GM19023 (cell line): ENCODE measurements at regions not wholly inside any gene's neighbourhood (a gene's known extent, or its start where the extent isn't known, plus 50 kb on each side); places are given as distances from the start of the nearest gene placed in this dataset.
"Not testable (repeated sequence)": the region's sequence is repeated elsewhere in the genome, so short reads cannot be mapped to it uniquely, and the experiment has no call there.

ENCODE experiments used
- ATAC-seq: cut with Tn5 transposase; IDR thresholded peaks from one replicate; pipeline ENCODE4 v1.9.1; 2021; ENCODE audit warnings: mild to moderate bottlenecking, moderate library complexity; ENCODE audit not compliant: unreplicated experiment

DNA sequence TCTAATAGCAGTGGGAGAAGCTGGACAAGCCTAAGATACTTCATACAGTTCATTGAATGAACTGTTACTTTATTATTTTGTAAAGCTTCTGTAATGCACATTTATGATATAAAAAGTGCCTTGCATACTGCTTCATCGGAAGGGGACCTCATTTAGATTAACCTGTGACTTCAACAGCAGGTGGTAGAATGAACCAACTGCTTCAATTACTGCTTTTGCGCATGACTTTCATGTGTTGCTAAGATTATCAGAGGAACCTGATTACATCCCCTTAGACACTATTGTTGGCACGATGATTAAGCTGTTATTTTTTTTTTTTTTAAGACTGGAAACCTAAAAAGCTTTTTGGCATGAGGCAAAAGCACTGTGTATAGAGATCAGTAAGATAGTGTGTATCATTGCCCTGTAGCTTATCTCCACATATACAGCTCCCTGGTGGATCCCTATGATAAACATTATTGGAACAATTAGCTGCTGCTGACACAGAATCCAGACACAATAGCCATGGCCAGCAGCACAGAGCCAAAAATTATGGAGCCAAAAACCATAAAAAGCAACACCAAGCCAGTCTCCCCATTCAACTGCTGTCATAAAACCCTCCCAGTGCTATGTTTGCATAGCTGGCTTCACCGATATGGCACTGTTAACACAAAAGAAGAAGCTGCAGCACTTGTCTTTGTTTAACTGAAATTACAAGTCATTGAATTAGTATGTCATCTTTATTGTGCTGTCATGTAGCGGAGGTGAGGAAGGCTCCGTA, 731.6 kb upstream of the MMS22L start:
- no peak for ATAC-seq

DNA sequence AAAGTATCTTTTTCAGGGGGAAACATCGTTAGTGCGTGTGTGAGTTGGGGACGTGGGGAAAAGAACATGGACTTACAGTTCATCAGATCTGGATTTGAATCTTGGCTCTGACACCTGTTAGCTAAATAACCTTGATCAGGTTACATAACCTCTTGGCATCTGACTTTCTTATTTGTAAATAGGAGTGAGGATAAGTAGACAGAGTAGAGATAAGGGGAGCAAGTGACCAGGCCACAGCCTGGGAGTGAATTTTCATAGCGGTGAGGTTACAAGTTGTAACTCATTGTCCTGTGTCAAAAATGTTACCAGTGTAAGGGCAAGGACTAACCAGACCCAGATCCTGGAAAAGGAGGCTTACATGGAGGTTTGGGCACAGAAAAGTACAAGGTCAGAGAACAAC, 733.5 kb upstream of the MMS22L start:
- no peak for ATAC-seq

DNA sequence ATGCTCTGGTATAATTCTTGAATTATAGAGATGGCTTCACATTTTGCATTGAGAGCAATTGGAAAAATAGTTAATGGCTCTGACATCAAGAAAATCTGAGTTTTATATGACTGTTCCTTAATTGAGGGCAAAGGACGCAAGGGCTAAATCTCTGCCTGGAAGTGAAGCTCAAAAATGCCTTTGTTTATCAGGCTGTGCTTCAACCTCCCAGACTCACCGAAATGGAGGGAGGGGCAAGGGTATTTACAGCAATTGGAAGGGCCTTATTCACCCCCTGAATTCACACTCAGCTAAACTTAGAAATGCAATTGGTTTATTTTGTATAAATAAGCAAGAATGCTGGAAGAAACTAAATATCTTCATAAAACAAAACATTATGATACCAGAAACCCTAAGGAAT, 737.2 kb upstream of the MMS22L start:
- ATAC-seq = no peak

DNA sequence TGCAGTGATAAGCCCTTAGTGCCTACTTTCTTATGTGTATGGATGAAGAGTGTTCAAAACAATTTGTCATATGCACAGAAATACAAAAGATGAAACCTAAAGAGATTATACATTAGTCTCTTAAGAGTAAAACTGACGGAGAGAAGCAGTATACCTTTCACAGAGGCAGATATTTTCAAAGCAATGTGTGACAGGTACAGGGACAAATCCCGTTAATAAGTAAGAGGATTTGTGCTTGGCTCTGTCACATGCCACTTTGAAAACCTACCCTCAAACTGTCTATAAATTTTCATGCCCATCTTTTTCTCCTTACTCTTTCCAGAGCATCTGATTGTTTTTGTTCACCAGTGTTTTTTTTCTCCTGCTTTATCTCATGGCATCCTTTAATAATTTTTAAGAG, 741.3 kb upstream of the MMS22L start:
- ATAC-seq = no peak

DNA sequence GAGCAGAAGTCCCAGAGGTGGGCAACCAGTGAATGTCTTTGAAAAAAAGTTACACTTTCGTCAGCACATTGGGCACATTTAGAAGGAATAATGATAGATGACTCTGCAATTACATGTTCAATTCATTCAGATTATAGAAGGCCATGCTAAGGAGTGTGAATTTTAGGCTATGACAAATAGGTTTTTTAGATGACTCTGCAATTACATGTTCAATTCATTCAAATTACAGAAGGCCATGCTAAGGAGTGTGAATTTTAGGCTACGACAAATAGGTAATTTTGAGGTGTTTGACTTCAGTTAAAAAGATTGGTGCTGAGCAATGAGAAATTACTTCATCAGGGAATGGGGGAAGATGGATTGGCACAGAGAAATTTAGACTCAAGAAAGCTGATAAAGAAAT, 744.9 kb upstream of the MMS22L start:
- ATAC-seq = no peak

DNA sequence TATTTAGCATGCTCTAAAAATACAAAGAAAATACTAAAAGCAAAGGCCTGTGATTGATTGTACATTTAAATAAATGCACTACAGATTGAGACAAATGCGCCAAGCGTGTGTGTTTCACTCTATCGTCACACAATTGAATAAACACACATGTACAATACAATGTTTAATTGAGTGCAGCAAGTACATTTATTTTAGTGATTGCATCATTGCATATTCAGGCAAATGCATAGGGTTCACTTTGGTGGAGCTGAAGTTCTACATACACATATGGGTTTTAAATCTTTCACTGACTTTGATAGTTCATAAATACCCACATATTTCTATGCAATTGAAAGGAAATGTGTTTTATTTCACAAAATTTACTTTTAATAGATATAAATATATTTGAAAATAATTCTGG, 750.6 kb upstream of the MMS22L start:
- ATAC-seq = no peak

DNA sequence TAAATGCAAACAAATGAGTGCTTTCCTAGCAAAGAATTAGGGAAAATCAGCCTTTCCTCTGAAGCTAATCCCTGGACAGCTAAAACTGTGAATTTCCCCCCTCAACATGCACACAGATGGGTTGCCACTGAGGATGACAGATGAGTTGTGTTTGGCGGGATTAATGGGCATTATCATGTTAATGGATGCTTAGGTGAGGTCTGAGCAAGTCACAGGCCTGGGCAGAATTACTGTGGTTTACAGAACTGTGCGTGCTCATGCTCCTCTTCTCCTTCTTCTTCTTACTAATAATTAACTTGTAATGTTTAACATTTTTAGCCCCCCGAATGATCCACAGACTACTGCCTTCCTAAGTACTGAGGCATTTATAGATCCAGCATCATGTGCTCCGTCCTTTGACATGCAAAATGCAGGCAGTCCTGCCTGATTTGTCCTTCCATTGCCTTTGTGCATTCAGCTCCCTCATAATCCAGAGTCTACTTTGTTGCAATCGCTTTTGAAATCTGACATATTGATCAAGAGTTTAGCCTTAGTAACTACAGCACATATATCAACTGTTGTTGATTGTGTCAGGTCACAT, 753.4 kb upstream of the MMS22L start:
- ATAC-seq = no peak

DNA sequence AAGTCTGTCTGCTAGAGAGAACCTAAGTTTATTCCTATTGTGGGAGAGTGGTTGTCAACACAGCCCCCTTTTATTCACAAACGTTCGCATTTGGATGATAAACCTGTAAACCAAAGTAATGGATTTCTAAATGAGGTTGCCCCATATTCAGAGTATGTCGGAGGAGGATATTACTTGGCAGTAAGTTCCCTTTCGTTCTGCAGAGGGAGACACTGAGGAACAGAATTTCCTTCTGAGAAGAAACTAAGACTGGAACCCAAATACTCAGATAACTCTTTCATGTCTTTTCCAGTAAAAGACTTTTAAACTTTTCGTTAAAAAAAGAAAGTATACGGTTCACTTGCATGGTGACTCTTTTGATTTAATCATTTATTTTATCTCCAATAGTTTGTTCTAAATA, 754.6 kb upstream of the MMS22L start:
- ATAC-seq = no peak

DNA sequence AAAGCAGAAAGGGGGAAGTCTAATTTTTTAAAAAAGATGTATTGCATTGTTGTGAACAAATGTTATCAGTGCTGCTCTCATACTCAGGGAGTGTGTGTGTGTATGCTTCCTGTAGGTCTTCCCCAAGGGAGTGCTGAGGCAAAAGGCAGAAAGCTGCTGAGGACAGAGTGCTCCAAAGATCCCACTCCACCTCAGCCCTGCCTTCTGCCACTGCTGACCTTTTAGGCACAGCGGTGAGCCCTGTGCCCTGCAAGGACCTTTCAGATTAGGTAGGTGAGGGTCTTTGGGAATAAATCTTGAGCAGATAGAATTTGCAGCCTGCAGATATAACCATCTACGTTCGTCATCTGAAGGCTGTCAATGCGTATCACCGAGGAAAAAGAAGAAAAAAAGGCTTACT, 756.4 kb upstream of the MMS22L start:
- ATAC-seq = no peak

DNA sequence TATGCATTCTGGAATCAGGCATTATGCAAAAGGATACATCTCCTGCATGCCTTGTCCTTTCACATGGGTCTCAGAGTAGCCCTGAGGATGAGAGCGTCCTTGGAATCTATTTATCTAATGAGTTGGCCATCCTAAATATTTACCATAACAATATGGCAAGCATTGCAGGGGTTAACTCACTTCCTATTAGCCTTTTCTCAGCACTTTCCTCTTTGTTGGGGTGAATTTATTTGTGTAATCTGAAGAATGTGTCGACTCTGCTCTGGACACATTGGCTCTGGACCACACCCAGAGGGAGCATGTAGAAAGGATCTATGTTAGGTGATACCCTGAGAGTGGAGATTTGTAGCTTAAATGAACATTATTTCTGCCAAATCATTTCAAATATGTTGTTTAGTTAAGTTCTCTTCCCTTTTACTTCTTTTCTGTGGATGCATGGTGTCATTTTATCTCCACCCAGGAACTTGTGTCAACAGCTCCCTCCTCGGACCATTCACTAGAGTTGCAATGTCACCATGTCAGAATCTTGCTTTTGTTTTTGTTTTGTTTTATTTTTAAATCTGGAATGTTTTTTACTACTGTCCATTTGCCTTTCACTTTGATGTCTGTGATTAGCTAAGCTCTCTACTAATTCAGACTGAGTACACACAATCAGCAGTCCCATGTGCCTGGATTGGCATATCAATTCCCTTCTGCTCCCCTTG, 757.0 kb upstream of the MMS22L start:
- ATAC-seq = no peak

DNA sequence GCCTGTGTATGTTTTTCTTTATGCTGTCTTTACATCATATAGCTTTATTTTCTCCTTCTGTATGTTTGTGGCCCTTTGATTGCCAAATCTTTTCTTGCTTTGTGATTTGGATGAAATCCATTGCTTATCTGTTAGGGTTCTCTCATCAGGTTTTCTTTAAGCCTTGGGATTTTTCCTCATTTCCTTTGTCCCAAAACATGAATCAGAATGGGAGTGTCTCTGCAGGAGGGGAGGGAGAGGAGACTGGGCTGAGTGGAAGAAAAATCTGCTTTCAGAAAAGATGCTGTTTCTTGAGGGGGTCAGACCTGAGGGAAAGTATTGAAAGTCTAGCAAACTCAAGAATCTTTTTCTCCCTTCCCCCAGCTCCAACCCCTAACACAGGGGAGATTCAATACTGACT, 758.0 kb upstream of the MMS22L start:
- ATAC-seq = no peak

DNA sequence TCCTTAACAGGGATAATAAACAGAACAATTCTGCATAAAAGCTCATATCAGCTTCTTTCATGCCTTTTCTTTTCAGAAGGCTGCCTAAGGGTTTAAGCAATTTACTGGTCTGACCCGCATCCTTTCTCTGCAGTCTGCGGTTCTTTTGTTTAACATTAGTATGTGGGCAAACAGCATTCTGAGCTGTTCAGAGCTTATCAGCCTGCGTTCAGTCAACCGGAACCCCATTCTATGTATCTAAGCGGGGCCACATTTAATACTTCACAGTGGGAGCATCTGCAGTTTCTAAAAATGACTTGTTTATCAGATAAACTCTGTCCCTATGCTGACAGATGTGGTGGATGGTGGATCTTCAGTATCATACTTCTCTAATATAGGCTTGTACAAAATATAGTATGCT, 758.9 kb upstream of the MMS22L start:
- ATAC-seq = no peak

DNA sequence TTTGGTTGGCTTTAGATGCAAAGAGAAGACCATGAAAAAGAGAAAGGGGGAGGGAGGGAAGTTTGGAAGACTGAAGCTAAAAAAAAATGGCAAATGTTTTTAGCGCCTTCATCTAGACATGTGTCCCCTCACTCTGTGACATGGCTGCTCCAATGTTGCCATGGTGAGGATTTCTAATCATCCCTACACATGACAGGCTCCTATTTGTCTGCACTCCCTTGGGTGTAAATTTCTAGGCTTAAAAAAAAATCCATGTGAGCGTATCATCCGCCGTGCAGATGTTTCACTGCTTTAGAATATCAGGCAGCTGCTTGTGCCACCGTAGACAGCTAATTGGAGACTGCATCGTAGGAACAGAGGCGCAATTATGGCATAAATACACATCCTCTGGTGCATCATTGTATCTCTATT, 761.1 kb upstream of the MMS22L start:
- ATAC-seq = no peak

DNA sequence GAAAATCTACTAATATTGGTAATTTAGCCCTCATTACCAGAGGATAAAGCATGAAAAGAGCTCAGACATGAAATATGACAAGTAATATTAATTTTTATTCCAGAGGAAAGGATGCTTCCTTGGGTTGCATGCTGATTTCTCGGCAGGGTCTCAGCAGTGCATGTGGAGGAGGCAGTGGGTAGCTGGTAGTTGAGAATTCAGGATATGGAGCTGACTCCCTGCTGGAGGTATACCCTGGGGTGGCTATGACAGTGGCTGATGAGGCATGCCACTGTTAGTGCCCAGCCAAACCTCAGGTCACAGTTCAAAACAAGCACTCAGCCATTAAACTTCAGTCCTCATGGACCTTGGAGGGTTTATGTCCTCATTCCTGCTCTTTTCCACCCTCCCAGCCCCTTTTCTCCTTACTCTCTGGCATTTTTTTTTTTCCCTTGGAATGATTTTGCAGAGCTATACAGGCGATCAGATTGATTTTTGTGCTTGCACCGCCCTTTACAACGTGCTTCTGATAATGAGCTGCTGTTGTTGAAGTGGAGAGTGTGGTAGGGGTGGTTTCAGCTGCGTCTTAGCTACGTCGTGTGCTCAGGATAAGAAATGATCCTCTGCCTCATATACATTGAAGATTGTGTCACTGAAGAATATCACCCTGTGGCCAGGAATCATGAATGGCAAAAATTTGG, 761.9 kb upstream of the MMS22L start:
- ATAC-seq = no peak

DNA sequence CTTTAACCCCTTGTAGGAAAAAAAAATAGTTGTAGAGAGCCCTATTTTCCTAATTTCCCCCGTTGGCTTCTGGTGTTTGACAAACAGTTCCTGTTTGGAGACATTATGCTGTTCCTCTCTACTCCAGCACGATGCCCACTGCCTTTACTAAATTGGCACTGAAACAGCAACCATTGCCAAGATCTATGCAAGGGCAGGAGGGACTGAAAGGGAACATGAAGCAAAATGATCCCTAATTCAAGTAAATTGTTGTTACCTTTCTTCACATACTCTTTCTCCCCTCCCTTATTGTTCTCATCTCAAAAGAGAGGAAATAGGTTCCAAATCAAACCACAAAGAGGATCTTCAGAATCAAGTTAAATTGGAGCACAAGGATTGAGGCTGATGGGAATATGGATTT, 764.1 kb upstream of the MMS22L start:
- no peak for ATAC-seq

DNA sequence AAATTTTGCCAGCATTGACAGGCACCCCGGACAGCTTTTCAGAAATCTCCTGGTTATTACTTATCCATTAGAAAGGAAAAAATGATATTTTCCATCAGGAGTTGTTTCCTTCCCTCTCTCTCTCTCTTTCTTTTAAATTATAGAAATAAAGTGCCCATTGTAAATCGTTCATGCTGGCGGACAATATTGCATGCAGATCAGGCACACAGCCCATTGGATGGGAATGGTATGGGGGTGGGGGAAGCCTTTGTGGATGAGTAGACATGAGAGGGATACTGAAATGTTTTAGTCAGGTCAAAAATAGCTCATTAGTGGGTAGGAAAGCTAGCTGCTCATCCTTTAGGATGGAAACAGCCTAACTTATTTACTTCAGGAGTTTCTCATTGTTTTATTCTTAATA, 764.9 kb upstream of the MMS22L start:
- no peak for ATAC-seq

DNA sequence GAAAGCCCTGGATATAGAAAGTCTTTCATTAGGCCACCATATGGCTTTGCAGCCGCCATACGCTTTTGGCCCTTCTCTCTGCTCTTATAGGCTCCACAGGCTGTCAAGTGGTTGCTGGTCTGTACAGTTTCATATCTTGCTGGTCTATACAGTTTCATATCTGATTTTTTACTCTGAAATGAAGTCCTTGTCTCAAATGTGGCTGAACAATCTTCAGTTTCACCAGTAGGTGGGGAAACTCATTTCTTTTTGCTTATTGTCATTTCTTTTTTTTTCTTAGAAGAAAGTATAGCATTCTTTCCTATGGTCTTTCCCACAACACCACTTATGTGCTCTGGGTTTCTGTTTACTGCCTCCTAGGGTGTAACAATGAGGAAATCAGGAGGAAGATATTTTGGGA, 771.4 kb upstream of the MMS22L start:
- ATAC-seq = no peak

DNA sequence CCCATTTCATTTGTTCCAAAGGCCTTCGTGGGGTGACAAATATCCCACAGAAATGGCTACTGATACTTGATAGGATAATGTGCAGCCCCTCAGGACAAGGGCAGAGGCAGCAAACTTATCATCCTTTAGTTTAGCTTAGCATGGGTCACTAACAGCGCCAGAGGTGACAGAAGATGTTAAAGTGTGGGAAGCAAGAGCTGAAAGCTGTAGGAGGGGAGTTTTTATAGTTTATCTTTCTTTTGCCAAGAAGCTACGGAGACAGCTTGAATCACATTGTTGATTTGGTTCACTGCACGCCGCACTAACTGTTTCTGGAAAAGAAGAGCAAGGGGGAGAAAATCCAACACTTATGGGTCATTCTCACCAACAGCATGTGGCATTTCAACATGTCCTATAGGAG, 773.9 kb upstream of the MMS22L start:
- ATAC-seq = no peak

DNA sequence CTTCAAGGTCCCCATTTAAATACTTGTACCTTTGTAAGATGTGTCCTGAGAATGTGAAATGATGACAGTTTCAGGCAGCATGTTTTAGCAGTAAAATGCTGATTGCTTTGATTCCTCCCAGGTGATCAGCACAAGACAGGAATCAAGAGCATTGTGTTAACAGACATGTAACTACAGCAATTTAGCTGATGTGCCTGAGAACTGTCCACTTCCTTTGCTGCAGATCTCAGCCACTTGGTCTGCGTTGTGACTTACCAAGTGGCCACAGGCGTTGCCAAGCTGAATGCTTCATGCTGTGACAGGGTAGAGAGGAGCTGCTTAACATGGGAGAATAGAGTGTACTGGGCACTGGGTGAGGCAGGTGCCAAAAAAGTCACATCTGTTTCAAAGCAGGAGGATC, 767.0 kb upstream of the POU3F2 start:
- no peak for ATAC-seq

DNA sequence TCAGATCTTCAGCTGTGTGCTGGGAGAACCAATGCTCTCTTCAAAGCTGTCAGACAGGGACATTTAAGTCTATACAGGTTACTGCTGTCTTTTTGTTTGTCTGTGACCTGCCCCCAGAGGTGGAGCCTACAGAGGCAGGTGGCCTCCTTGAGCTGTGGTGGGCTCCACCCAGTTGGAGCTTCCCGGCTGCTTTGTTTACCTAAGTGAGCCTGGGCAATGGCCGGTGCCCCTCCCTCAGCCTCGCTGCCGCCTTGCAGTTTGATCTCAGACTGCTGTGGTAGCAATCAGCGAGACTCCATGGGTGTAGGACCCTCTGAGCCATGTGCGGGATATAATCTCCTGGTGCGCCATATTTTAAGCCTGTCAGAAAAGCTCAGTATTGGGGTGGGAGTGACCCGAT, 745.8 kb upstream of the POU3F2 start:
- not testable (repeated sequence) for ATAC-seq

DNA sequence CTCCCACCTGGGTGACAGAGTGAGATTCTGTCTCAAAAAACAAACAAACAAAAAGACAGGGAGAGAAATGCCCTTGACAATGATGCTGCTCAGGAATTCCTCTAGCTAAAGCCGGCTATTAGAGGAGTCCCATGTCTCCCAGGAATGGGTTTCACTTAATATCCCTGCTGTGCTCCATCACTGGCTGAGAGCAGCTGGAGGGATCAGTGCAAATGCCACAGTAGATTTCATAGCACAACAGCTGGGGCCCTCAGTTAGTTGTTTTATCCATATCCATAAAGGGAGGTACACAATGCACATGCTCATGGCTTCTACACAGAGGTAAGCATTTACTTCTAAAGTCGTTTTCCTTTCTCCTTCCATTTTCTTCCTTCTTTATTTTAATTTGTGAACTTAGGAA, 742.0 kb upstream of the POU3F2 start:
- no peak for ATAC-seq

DNA sequence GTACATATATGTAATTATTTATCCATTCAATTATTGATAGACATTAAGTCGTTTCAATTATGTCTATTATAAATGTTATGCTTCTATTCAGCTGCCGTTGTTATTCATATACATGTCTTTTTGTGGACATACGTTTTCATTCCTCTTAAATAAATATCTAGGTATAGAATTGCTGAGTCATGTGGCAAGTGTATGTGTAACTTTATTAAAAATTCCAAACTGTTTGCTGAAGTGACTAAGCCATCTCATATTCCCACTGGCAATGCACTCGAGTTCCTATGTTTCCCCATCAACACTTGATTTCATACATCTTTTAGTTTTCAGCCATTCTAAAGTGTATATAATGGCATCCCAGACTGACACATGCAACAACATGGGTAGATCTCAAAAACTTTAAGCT, 739.7 kb upstream of the POU3F2 start:
- ATAC-seq = no peak
